ENCODE measurements at regions not wholly inside any gene's neighbourhood (a gene's known extent, or its start where the extent isn't known, plus 50 kb on each side); places are given as distances from the start of the nearest gene placed in this dataset.

DNA sequence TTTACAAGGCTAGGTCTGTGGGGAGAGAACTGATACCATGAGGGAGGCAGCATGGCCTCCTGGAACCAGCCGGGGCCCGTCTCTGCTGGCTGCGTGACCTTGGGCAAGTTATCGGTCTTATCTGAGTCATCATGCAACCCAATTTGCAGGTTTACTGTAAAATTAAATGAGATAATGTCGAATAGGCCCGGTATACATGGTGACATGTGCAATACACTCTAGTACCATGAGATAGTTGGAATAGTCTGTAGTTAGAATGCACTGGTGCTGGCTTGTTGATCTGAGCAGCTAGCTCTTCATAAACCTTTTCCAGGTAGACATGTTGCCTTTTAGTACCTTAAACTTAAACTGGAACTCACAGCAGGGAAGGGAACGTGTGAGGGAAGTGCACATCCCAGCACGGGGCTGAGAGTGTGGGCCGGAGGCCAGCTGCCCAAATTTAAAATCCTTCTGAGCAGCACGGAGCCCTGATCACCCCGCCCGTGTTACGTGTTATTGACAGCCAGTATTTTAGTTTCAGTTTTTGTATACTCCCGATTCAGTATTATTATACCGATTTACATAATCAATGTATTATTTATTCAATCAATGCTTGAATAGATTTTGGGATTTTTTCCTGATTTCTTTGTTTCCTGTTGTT, 72.4 kb upstream of the HS6ST1 start:
- no peaks in the 10 kb centered on the region for H3K4me1 Mint-ChIP-seq
- DNase-seq (no peak), ATAC-seq (no peak)
- no peaks in the 10 kb centered on the region for H3K27me3 ChIP-seq (ENCODE audit: control insufficient read depth in 2 of 2, insufficient read depth in 2 of 2, low read length in 2 of 2)
- no peaks in the 10 kb centered on the region for H3K4me1 ChIP-seq (ENCODE audit: control insufficient read depth in 2 of 2, insufficient read depth in 2 of 2, low read length in 2 of 2)
- H3K36me3 Mint-ChIP-seq, result no peaks in the 10 kb centered on the region
- no peaks in the 10 kb centered on the region for H3K9me3 ChIP-seq (ENCODE audit: control insufficient read depth in 2 of 3, low read length in 3 of 3)
- H3K27me3 Mint-ChIP-seq, result no peaks in the 10 kb centered on the region
- no peak overlapping the region for H3K4me3 ChIP-seq (ENCODE audit: low read length)
- H3K27ac Mint-ChIP-seq, result no peak overlapping the region
- H3K4me3 Mint-ChIP-seq, result no peak overlapping the region
- POLR2A ChIA-PET, result no interaction called here
- intact Hi-C loops (cut with micrococcal nuclease), result no loop called here
- H3K36me3 ChIP-seq (ENCODE audit: control insufficient read depth in 2 of 3, insufficient read depth in 3 of 3, low read length in 3 of 3), result no peaks in the 10 kb centered on the region
- no peak overlapping the region for H3K27ac ChIP-seq (ENCODE audit: low read depth, low read length)
- CTCF ChIA-PET, result no interaction called here
- H3K9me3 Mint-ChIP-seq, result no peaks in the 10 kb centered on the region

DNA sequence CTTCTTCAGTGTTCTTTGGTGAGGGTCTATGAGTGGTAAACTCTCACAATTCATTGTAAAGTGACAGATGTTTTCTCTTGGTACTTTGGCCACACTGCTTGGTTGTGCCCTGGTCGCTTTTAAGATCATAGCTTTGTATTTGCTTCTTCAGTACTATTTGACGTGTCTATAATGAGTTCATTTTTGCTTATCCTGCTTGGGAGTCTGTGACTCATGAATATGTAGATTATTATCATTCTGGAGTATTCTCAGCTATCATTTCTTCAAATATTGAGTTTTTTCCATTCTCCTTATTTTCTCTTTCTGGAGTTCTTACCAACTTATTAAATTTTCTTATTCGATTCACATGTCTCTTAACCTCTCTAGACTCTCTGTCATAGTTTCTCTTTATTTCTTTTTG, 73.0 kb upstream of the HS6ST1 start:
- ChIA-PET CTCF (no interaction called here), POLR2A (interaction anchor here (0.5 kb wide), 1 partner anchor 8 kb away, joined by 3 read pairs; no protein-coding TSS in a partner anchor)
- Mint-ChIP-seq H3K27ac (no peak overlapping the region), H3K27me3 (no peaks in the 10 kb centered on the region), H3K36me3 (no peaks in the 10 kb centered on the region), H3K4me1 (no peaks in the 10 kb centered on the region), H3K9me3 (no peaks in the 10 kb centered on the region), H3K4me3 (no peak overlapping the region)
- H3K36me3 ChIP-seq (ENCODE audit: control insufficient read depth in 2 of 3, insufficient read depth in 3 of 3, low read length in 3 of 3), result no peaks in the 10 kb centered on the region
- H3K27ac ChIP-seq (ENCODE audit: low read depth, low read length), result no peak overlapping the region
- intact Hi-C loops (cut with micrococcal nuclease), result no loop called here
- no peaks in the 10 kb centered on the region for H3K9me3 ChIP-seq (ENCODE audit: control insufficient read depth in 2 of 3, low read length in 3 of 3)
- no peak for DNase-seq
- ATAC-seq, result no peak
- H3K4me3 ChIP-seq (ENCODE audit: low read length), result no peak overlapping the region
- H3K27me3 ChIP-seq (ENCODE audit: control insufficient read depth in 2 of 2, insufficient read depth in 2 of 2, low read length in 2 of 2), result no peaks in the 10 kb centered on the region
- H3K4me1 ChIP-seq (ENCODE audit: control insufficient read depth in 2 of 2, insufficient read depth in 2 of 2, low read length in 2 of 2), result no peaks in the 10 kb centered on the region

DNA sequence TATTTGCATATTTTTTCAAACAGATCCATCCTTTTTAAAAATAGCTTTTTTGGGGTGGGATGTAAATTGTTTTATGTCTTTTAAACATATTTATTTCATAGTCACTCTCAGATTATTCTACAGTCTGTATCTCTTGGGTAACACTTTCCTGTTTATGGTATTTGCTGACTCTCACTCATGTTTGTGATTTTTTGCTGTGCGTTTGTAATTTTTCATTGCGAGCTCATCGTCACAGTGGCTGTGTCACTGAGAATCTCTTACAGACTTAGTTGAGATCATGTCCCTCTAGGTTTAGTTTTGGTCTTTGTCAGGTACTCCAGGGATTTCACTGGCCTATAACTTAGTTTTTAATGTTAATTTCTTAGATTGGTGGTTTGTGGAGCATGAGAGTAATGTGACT, 73.5 kb upstream of the HS6ST1 start:
- no peak for DNase-seq
- intact Hi-C loops (cut with micrococcal nuclease), result no loop called here
- H3K27me3 ChIP-seq (ENCODE audit: control insufficient read depth in 2 of 2, insufficient read depth in 2 of 2, low read length in 2 of 2), result no peaks in the 10 kb centered on the region
- Mint-ChIP-seq H3K4me3 (no peak overlapping the region), H3K27me3 (no peaks in the 10 kb centered on the region), H3K4me1 (no peaks in the 10 kb centered on the region), H3K36me3 (no peaks in the 10 kb centered on the region), H3K9me3 (no peaks in the 10 kb centered on the region), H3K27ac (no peak overlapping the region)
- CTCF ChIA-PET, result no interaction called here
- no peaks in the 10 kb centered on the region for H3K36me3 ChIP-seq (ENCODE audit: control insufficient read depth in 2 of 3, insufficient read depth in 3 of 3, low read length in 3 of 3)
- ATAC-seq, result no peak
- POLR2A ChIA-PET, result interaction anchor here (0.5 kb wide), 1 partner anchor 9 kb away, joined by 3 read pairs; no protein-coding TSS in a partner anchor
- H3K4me1 ChIP-seq (ENCODE audit: control insufficient read depth in 2 of 2, insufficient read depth in 2 of 2, low read length in 2 of 2), result no peaks in the 10 kb centered on the region
- H3K9me3 ChIP-seq (ENCODE audit: control insufficient read depth in 2 of 3, low read length in 3 of 3), result no peaks in the 10 kb centered on the region
- H3K27ac ChIP-seq (ENCODE audit: low read depth, low read length), result no peak overlapping the region
- no peak overlapping the region for H3K4me3 ChIP-seq (ENCODE audit: low read length)

DNA sequence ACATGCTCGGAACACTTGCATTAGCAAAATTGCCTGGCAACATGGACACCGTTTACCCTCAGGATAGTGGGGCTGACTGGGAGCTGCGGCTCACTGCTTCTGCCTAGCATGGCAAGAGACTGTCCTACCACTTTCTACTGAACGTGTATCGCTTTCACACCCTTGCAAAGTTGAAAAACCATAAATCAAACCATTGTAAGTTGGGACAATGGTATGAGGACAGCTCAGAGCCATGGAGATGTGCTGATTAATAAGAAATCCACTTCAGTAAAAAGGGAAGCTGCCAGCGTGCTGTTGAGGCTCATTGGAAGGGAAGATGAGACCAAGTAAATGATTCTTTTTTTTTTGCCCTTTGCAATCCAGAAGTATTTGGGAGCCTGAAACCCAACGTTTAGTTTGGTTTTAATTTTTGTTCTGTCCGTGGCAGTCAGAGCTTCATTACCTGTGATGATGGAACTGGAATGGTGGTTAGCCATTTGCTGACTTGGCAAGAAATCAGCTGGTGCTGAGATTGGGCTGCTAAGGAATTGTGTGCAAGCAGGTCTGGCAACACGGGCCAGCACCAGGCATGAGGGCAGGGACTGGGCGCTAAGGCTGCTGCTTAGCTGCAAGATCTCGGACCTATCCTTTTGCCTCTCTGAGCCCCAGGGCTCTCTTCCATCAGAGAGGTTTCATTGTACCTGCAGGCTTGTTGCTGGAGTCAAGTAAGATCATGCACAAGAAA, 75.5 kb upstream of the HS6ST1 start:
- H3K27ac ChIP-seq (ENCODE audit: low read depth, low read length), result no peak overlapping the region
- H3K27ac Mint-ChIP-seq, result no peak overlapping the region
- no peaks in the 10 kb centered on the region for H3K36me3 ChIP-seq (ENCODE audit: control insufficient read depth in 2 of 3, insufficient read depth in 3 of 3, low read length in 3 of 3)
- no peaks in the 10 kb centered on the region for H3K36me3 Mint-ChIP-seq
- no peaks in the 10 kb centered on the region for H3K27me3 ChIP-seq (ENCODE audit: control insufficient read depth in 2 of 2, insufficient read depth in 2 of 2, low read length in 2 of 2)
- DNase-seq, result no peak
- H3K4me1 Mint-ChIP-seq, result no peaks in the 10 kb centered on the region
- H3K9me3 Mint-ChIP-seq, result no peaks in the 10 kb centered on the region
- POLR2A ChIA-PET, result no interaction called here
- no peaks in the 10 kb centered on the region for H3K9me3 ChIP-seq (ENCODE audit: control insufficient read depth in 2 of 3, low read length in 3 of 3)
- ATAC-seq, result no peak
- H3K4me3 ChIP-seq (ENCODE audit: low read length), result no peak overlapping the region
- intact Hi-C loops (cut with micrococcal nuclease), result no loop called here
- CTCF ChIA-PET, result no interaction called here
- no peak overlapping the region for H3K4me3 Mint-ChIP-seq
- H3K4me1 ChIP-seq (ENCODE audit: control insufficient read depth in 2 of 2, insufficient read depth in 2 of 2, low read length in 2 of 2), result no peaks in the 10 kb centered on the region
- H3K27me3 Mint-ChIP-seq, result peaks cover 0 to 5% (median 4%) of the 10 kb centered on the region in 5 donors

DNA sequence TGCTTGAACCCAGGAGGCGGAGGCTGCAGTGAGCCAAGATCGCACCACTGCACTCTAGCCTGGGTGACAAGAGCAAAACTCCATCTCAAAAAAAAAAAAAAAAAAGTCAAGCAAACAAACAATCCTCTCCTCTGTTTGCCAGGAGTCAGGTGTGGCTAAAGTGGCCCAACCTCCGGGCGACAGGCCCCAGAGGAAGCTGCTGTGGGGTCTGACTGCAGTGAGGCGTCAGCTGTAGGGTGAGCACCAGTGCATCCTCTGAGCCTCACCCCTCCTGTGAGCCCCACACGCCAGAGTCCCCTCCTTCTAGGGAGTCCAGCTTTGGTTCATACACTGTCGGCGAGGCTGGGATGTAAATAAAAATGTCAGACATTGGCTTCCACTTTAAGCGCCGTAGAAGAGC, 76.5 kb upstream of the HS6ST1 start:
- intact Hi-C loops (cut with micrococcal nuclease), result no loop called here
- no peak overlapping the region for H3K4me3 Mint-ChIP-seq
- no peak overlapping the region for H3K27ac ChIP-seq (ENCODE audit: low read depth, low read length)
- DNase-seq, result no peak
- no peak for ATAC-seq
- no peaks in the 10 kb centered on the region for H3K4me1 ChIP-seq (ENCODE audit: control insufficient read depth in 2 of 2, insufficient read depth in 2 of 2, low read length in 2 of 2)
- H3K27me3 Mint-ChIP-seq, result peaks cover 0 to 12% (median 5%) of the 10 kb centered on the region in 5 donors
- H3K9me3 ChIP-seq (ENCODE audit: control insufficient read depth in 2 of 3, low read length in 3 of 3), result no peaks in the 10 kb centered on the region
- H3K36me3 Mint-ChIP-seq, result no peaks in the 10 kb centered on the region
- POLR2A ChIA-PET, result no interaction called here
- H3K36me3 ChIP-seq (ENCODE audit: control insufficient read depth in 2 of 3, insufficient read depth in 3 of 3, low read length in 3 of 3), result no peaks in the 10 kb centered on the region
- H3K27ac Mint-ChIP-seq, result no peak overlapping the region
- H3K9me3 Mint-ChIP-seq, result no peaks in the 10 kb centered on the region
- peaks cover 0 to 4% (median 0%) of the 10 kb centered on the region in 7 donors for H3K4me1 Mint-ChIP-seq
- no peak overlapping the region for H3K4me3 ChIP-seq (ENCODE audit: low read length)
- no peaks in the 10 kb centered on the region for H3K27me3 ChIP-seq (ENCODE audit: control insufficient read depth in 2 of 2, insufficient read depth in 2 of 2, low read length in 2 of 2)
- CTCF ChIA-PET, result no interaction called here

DNA sequence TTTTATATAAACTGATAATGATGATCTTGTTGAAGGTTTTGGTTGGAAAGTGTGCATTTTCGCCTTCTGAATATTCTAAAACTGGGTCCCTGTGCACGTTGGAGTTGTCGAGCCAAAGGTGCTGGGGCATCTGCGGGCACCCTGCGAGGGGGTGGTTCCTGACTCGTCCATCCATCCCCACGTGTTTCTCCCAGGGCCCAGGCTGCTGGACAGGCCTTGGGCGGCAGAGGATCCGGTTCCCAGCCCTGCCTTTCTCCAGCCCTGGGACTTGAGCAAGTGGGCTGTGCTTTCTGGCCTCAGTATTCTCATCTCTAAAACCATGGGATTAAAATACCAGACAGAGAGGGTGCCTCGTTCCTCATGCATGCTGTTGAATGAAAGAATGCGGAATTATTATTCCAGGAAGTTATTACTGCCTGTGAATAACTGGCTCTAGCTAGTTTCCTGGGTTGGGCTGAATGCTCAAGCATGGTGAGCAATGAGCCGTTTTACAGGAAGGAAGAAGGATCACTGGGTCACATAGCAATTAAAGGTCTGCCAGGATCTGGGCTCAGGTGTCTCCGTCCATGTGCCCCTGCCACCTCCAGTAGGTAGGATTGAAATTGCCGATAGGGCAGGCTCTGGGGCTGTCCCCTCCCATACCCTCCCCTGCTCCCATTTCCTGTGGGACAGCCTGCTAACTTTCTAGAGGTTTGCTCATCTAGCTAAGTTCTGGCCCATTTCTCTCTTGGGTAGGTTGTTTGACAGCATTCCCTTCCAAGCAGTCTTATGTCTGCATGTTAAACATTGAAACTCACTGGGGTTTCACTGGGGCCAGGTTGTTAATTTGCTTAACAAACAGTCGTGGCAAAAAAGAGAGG, 77.2 kb upstream of the HS6ST1 start:
- Mint-ChIP-seq H3K36me3 (no peaks in the 10 kb centered on the region), H3K4me3 (no peak overlapping the region), H3K9me3 (peaks cover 0 to 2% (median 0%) of the 10 kb centered on the region in 11 donors), H3K4me1 (peaks cover 0 to 4% (median 0%) of the 10 kb centered on the region in 7 donors), H3K27ac (no peak overlapping the region), H3K27me3 (peaks cover 0 to 16% (median 5%) of the 10 kb centered on the region in 5 donors)
- Histone ChIP-seq H3K36me3 (ENCODE audit: control insufficient read depth in 2 of 3, insufficient read depth in 3 of 3, low read length in 3 of 3) (no peaks in the 10 kb centered on the region), H3K4me1 (ENCODE audit: control insufficient read depth in 2 of 2, insufficient read depth in 2 of 2, low read length in 2 of 2) (no peaks in the 10 kb centered on the region), H3K4me3 (ENCODE audit: low read length) (no peak overlapping the region), H3K9me3 (ENCODE audit: control insufficient read depth in 2 of 3, low read length in 3 of 3) (no peaks in the 10 kb centered on the region), H3K27me3 (ENCODE audit: control insufficient read depth in 2 of 2, insufficient read depth in 2 of 2, low read length in 2 of 2) (no peaks in the 10 kb centered on the region), H3K27ac (ENCODE audit: low read depth, low read length) (no peak overlapping the region)
- DNase-seq, result no peak
- ChIA-PET CTCF (no interaction called here), POLR2A (no interaction called here)
- intact Hi-C loops (cut with micrococcal nuclease), result no loop called here
- ATAC-seq, result no peak

Data from naive thymus-derived CD4-positive, alpha-beta T cell (primary cell).